Right atrium auricular region (tissue), 2 donors: ENCODE measurements at regions not wholly inside any gene's neighbourhood (a gene's known extent, or its start where the extent isn't known, plus 50 kb on each side); places are given as distances from the start of the nearest gene placed in this dataset.
"Not testable (repeated sequence)": the region's sequence is repeated elsewhere in the genome, so short reads cannot be mapped to it uniquely, and the experiment has no call there.

ENCODE experiments used
- DNase-seq: peaks from one replicate; pipeline ENCODE4 v3.0.0-alpha.2; 2019; ENCODE audit warnings: low spot score
- H3K27ac ChIP-seq, 2 donors: fragments of 200-600 bp; sonication (generic); 1 replicate in 1 of 2; 2 replicates in 1 of 2; pipeline ENCODE4 v1.5.1; 2016 to 2019
- H3K27me3 ChIP-seq, 2 donors: fragments of 200-600 bp; sonication (generic); one replicate each; pipeline versions ENCODE4 v1.5.1 to v1.6.0; 2017 to 2019
- H3K36me3 ChIP-seq: fragments of 200-600 bp; sonication (generic); one replicate; pipeline ENCODE4 v1.5.1; 2016
- H3K4me1 ChIP-seq, 2 donors: fragments of 200-600 bp; sonication (generic); one replicate each; pipeline versions ENCODE4 v1.5.1 to v1.6.0; 2017 to 2019
- H3K4me3 ChIP-seq, 2 donors: fragments of 200-600 bp; sonication (generic); 1 replicate in 1 of 2; 2 replicates in 1 of 2; pipeline ENCODE4 v1.5.1; 2017 to 2019; ENCODE audit warnings: mild to moderate bottlenecking in 1 of 2, moderate library complexity in 1 of 2
- H3K9me3 ChIP-seq, 2 donors: fragments of 200-600 bp; sonication (generic); one replicate each; pipeline ENCODE4 v1.5.1; 2019
- TF ChIP-seq, protein P1 (sequence below), 2 donors: fragments of 200-600 bp; sonication (generic); IDR thresholded peaks; one replicate each; pipeline ENCODE4 v1.5.1; 2019; ENCODE audit warnings: antibody characterized with exemption in 2 of 2

- TF ChIP-seq, protein P1, sequence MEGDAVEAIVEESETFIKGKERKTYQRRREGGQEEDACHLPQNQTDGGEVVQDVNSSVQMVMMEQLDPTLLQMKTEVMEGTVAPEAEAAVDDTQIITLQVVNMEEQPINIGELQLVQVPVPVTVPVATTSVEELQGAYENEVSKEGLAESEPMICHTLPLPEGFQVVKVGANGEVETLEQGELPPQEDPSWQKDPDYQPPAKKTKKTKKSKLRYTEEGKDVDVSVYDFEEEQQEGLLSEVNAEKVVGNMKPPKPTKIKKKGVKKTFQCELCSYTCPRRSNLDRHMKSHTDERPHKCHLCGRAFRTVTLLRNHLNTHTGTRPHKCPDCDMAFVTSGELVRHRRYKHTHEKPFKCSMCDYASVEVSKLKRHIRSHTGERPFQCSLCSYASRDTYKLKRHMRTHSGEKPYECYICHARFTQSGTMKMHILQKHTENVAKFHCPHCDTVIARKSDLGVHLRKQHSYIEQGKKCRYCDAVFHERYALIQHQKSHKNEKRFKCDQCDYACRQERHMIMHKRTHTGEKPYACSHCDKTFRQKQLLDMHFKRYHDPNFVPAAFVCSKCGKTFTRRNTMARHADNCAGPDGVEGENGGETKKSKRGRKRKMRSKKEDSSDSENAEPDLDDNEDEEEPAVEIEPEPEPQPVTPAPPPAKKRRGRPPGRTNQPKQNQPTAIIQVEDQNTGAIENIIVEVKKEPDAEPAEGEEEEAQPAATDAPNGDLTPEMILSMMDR (IDR thresholded peaks at IDR 0.05) = no peak
- no peak for DNase-seq
These were observed 203.8 kb upstream of the ACO1 start for GRCh38 chr9:32180597-32180996.

DNA sequence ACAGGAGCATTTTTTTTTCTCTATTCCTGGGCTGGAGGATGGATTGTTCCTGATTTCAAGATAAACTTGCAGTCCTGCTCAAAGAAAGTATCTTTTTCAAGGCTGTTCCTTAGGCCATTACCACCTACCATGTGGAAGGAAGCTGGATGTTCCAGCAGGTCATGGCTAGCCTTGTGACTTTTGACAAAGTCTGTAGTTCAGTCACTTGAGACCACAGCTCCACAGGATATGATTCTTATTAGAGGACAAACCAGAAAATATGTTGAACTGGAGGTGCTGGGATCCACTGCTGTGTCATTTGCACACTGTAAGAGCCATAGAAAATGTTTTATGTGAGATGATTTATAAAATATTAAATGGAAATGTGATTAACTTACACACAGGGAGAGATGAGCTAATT is 184.2 kb upstream of the ACO1 start:
- no peaks in the 10 kb centered on the region for H3K9me3 ChIP-seq
- TF ChIP-seq, protein P1 (IDR thresholded peaks at IDR 0.05) = no peak
- DNase-seq = no peak
- no peak overlapping the region for H3K27ac ChIP-seq
- no peaks in the 10 kb centered on the region for H3K4me1 ChIP-seq
- no peaks in the 10 kb centered on the region for H3K36me3 ChIP-seq
- H3K27me3 ChIP-seq = no peaks in the 10 kb centered on the region
- H3K4me3 ChIP-seq = no peak overlapping the region

More at GRCh38 chr9:32180597-32180996, 203.8 kb upstream of the ACO1 start:
- no peaks in the 10 kb centered on the region for H3K9me3 ChIP-seq
- H3K4me1 ChIP-seq = no peaks in the 10 kb centered on the region
- no peaks in the 10 kb centered on the region for H3K27me3 ChIP-seq
- peak overlapping the region in 1 of 2 donors; percentile 50 for H3K27ac ChIP-seq
- no peaks in the 10 kb centered on the region for H3K36me3 ChIP-seq
- H3K4me3 ChIP-seq = no peak overlapping the region

- DNase-seq = no peak
- TF ChIP-seq, protein P1 (IDR thresholded peaks at IDR 0.05) = no peak
- no peaks in the 10 kb centered on the region for H3K4me1 ChIP-seq
- H3K9me3 ChIP-seq = no peaks in the 10 kb centered on the region
- no peak overlapping the region for H3K4me3 ChIP-seq
- H3K27me3 ChIP-seq = no peaks in the 10 kb centered on the region
- no peaks in the 10 kb centered on the region for H3K36me3 ChIP-seq
- no peak overlapping the region for H3K27ac ChIP-seq
These were observed 183.5 kb upstream of the ACO1 start for GRCh38 chr9:32200896-32201295.

DNA sequence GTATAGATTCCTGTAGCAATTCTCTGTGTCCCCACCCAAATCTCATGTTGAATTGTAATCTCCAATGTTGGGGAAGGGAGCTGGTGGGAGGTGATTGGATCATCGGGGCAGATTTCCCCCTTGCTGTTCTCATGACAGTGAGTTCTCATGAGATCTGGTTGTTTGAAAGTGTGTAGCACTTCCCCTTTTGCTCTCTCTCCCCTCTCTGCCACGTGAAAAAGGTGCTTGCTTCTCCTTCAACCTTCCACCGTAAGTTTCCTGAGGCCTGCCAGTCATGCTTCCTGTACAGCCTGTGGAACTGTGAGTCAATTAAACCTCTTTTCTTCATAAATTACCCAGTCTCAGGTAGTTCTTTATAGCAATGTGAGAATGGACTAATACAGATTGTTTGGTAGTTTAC is 175.3 kb upstream of the ACO1 start:
- not testable (repeated sequence) for H3K9me3 ChIP-seq, H3K4me3 ChIP-seq, H3K36me3 ChIP-seq, DNase-seq, H3K27ac ChIP-seq, H3K27me3 ChIP-seq, H3K4me1 ChIP-seq

GRCh38 chr9:32218100-32218767 is 166.2 kb upstream of the ACO1 start:
- Histone ChIP-seq H3K9me3 (no peaks in the 10 kb centered on the region), H3K36me3 (no peaks in the 10 kb centered on the region), H3K27me3 (no peaks in the 10 kb centered on the region), H3K4me1 (no peaks in the 10 kb centered on the region), H3K4me3 (no peak overlapping the region), H3K27ac (no peak overlapping the region)
- TF ChIP-seq, protein P1 (IDR thresholded peaks at IDR 0.05) = no peak
- no peak for DNase-seq

GRCh38 chr9:32220750-32221149 is 163.7 kb upstream of the ACO1 start:
- H3K36me3 ChIP-seq = no peaks in the 10 kb centered on the region

More at GRCh38 chr9:32220750-32221149, 163.7 kb upstream of the ACO1 start:
- no peak overlapping the region for H3K4me3 ChIP-seq
- TF ChIP-seq, protein P1 (IDR thresholded peaks at IDR 0.05) = no peak
- H3K9me3 ChIP-seq = no peaks in the 10 kb centered on the region
- no peak for DNase-seq
- no peaks in the 10 kb centered on the region for H3K27me3 ChIP-seq
- H3K4me1 ChIP-seq = no peaks in the 10 kb centered on the region
- H3K27ac ChIP-seq = no peak overlapping the region
